Pons (tissue), 1 donor: ENCODE measurements at regions not wholly inside any gene's neighbourhood (a gene's known extent, or its start where the extent isn't known, plus 50 kb on each side); places are given as distances from the start of the nearest gene placed in this dataset.

ENCODE experiments used
- DNase-seq: peaks from one replicate; pipeline ENCODE4 v3.0.0-alpha.2; 2016; ENCODE audit warnings: low spot score

DNA sequence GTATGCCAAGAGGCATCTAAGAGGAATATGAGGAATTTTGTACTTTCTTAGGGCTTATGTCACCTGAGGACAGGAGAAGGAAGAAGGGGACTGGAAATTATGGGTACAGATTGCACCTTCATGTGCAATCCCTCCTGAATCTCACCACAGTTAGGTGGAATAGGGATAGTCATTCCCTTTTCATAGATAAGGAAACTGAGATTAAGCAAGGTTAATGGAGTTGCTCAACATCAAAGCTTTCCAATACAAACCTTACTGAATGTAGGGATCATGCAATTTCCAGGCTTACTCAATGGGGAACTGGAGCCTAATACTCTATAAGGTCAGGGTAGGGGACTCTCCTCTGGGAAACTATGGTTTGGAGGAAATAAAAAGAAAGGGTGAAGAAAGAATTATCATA is 133.0 kb downstream of the C11orf87 start:
- no peak for DNase-seq

DNA sequence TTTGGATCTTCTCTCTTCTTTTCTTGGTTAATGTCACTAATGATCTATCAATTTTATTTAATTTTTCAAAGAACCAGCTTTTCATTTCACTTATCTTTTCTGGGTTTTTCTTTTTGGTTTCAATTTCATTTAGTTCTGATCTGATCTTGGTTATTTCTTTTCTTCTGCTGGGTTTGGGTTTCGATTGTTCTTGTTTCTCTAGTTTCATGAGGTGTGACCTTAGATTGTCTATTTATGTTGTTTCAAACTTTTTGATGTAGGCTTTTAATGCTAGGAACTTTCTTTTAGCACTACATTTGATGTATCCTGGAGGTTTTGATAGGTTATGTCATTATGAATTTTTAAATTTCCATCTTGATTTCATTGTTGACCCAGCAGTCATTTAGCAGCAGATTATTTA is 142.3 kb downstream of the C11orf87 start:
- DNase-seq = no peak

- no peak for DNase-seq
Measured at GRCh38 chr11:109582470-109582869, 160.5 kb downstream of the C11orf87 start.

- peak; percentile 10 for DNase-seq
Measured at GRCh38 chr11:109584001-109584972, 162.3 kb downstream of the C11orf87 start.

DNA sequence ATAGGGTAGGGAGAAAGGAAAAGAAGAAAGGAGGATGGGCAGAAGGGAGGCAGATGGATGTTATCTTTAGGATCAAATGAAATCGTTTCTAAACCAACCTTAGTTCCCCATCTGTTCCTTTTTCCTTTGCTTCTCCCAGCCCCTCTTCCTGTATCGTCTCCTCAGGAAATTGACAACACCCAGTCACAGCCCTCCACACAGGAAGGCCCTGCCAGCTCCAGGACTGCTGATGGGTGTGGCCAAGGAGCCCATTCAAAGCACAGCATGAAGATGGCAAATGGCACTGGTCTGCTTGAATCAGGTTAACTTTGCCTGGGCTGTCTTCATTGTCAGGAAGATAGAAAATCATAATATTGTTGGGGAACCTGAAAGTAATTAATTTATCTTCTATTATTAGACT is 164.8 kb downstream of the C11orf87 start:
- no peak for DNase-seq

DNA sequence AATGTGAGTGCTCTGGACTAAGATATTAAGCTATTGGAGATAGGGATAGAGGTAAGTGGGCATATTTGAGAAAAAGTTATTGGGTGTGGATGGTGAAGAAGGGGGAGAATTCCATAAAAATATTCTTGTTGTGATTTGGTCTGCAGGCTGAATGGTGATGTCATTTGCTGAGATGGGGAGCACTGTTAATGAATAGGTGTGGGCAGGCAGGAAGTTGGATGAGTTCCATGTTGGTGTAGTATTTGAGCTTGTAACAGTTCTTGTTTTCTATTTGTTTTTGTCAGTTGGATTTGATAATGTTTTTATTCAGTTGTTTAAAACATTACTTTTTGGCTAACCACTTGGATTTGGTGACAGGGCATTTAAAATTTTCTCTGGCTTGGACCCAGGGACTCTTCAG is 168.8 kb downstream of the C11orf87 start:
- DNase-seq = no peak

DNA sequence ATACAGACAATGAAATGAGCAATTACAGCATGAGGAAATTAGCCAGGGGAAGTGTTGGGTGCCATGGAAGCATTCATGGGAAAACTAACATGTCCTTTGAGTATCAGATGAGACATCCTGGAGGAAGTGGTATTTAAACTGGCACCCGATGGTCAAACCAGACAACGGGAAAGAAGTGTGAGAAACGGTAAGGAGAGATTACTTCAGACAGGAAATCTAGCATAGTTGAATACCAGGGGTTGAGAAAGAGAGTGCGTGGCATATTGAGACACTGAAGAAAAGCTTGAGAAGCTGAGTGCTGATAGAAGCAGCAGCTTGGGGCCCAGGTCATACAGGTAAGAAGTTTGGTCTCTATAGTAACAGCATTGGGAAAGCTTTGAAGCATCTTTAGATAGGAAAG is 175.3 kb downstream of the C11orf87 start:
- no peak for DNase-seq

- peak; percentile 35 for DNase-seq
Measured at GRCh38 chr11:109604481-109605400, 182.8 kb downstream of the C11orf87 start.

DNA sequence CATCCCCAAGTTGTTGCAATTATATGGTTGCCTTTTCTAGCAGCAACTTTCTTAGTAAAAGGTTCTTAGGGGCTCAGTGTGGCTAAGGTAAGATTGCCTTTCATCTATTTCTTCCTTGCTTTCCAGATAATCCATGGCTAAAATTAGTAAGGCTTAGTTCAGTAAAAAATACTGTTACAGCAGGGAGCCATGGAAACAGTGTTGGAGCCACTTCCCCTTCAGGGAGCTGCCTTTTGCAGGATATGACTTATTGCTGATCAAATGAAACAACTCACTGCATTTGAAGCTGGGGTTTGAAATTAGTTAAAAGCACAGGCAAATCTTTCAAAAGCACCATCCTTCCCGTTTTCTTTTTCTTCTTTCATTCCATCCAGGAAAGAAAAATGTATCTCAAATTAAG is 184.3 kb downstream of the C11orf87 start:
- DNase-seq = no peak

GRCh38 chr11:109609454-109610185 is 187.6 kb downstream of the C11orf87 start:
- DNase-seq = no peak

GRCh38 chr11:109612496-109612895 is 190.5 kb downstream of the C11orf87 start:
- no peak for DNase-seq

GRCh38 chr11:109619498-109619897 is 197.5 kb downstream of the C11orf87 start:
- DNase-seq = no peak

DNA sequence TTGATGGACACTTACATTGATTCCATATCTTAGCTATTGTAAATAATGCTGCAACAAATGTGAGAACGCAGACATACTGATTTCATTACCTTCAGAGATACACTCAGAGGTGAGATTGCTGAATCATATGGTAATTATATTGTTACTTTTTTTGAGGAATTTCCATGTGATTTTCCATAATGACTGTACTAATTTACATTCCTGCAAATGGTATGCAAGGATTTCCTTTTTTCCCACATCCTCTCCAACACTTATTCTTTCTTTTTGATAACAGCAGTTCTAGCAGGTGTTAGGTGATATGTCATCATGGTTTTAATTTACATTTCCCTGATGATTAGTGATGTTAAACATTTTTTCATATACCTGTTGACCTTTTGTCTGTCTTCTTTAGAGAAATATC is 207.7 kb downstream of the C11orf87 start:
- DNase-seq = no peak

- DNase-seq = no peak
Measured at GRCh38 chr11:109641549-109641948, 219.6 kb downstream of the C11orf87 start.

DNA sequence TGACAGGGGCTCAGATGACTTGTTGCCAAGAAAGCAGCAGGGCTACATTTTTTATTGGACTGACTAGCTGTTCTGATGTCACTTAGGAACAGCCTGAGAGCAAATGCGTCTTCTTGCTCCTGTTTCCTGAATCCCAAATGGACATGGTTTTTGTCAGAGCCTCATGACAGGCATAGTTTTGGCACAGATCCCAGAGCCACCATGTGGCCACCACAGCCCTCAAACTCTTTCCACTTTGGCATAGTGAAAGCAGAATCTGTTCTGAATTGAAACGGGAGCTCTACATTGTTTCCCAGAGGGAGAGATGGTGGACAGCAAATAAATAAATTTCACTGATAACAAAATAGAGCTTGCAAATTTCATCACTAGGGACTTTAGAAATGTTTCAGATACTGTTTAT is 222.2 kb downstream of the C11orf87 start:
- DNase-seq = peak; percentile 87

DNA sequence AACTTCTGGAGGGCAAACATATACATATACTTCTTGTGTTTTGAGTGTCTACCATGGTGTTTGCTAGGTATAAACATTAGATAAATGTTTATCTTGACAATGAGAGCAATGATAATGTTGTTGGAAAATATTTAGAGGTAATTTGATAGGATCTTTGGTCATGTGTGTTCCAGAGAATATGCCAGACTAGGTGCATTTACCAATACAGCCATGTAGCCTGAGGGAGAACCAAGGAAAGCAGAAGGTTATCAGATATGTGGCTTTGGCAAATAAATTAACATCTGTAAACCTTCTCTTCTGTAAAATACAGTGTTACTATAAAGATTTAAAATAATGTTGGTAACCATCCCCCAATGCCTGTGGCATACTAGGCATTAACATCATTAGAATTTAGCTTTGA is 226.8 kb downstream of the C11orf87 start:
- DNase-seq = no peak

DNA sequence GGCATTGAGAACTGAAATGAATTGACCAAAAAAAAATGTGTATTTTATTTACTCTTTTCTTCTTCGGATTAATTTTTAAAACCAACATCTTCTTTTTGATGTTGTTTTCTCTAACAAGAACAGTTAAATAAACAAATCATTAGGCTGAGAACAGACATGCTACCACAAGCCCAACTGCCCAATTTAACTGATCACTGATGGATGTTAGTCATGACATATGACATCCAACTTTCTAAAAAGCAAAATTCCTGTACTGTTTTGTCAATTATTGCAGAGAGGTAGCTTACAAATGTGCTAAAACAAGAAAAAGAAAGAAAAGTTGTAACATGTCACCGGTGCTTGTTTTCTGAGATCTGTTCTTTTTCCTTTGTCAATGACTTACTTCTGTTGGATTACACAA is 232.1 kb downstream of the C11orf87 start:
- no peak for DNase-seq

DNA sequence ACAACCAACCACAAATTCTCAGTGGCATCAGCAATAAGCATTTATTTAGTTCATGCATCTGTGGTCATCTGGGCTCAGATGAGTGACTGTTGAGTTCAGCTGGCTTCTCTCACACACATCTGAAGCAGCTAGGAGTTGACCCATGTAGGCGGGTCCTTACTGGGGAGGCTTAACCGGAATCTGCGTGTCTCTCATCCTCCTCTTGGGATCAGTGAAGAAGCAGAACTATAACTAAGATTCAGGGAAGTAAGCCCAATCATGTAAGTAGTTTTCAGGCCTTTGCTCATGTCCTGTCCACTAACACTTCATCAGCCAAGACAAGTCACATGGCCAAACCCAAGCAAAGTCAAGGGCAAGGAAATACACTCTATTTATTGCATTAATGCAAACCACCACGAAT is 236.2 kb downstream of the C11orf87 start:
- no peak for DNase-seq

DNA sequence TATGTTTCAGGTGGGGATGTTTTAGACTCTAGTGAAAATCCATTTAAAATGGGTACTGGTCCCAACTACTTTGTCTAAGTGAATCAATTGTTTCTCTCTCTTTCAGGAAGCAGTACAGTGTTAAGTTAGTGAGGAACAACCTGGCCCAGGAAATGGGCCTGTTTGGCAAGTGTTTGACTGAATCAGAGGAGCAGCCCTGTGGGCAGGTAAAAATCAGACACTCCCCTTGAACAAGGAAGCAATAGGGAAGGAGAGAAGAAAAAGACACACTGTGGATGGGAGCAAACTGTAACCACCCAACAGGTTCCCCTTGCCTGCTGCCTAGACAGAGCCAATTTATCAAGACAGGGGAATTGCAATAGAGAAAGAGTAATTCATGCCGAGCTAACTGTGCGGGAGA is 245.7 kb downstream of the C11orf87 start:
- DNase-seq = no peak

DNA sequence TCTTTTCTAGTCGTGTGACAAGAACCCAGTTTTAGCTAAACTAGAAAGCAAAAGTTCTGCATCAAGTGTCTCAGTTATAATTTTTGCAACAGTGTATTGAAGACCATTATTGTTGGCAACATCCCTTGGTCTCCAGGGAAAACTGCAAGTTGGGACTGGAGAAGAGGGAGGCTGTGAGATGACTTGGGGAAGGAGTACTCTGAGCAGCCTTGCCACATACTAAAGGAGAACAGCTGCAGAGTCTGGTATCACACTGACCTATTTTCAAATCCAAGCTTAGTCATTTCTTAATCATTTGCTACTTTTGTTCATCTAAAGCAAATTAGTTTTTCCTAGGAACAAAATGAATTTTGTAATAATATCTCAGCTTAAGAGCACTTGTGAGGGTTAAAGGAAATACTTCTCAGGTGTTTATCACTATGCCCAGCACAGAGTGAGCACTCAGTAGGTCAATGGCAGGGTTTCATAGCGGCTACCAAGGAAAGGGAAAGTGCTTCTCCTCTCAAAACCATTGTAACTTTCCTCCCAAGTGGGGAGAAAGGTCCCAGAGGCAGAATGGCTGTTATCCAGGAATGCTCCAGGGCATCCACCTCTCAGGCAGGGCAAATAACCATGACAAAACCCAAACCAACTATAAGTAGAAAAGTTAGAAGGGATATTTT is 247.1 kb downstream of the C11orf87 start:
- no peak for DNase-seq

GRCh38 chr11:109677231-109677630 is 255.2 kb downstream of the C11orf87 start:
- DNase-seq = no peak

DNA sequence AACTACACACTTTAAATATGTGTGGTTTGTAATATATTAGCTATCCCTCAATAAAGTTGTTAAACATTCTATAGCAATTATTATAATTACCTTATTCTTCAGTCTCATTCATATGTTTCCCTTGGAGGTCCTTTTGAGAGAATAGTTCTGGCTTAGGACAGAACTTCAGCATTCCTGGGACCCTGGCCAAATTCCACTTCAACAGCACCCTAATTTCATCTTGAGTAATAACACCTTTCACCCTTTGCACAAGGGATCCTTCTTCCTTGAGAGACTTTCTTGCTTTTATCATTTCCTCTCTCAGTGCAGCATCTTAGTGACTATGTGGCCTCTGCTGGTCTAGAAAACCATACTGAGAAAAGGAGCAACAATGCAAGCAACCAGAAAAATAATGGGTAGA is 255.9 kb downstream of the C11orf87 start:
- no peak for DNase-seq
